SK-N-SH treated with all-trans-retinoic acid at 6 μM for 48 hours (cell line): ENCODE measurements at regions not wholly inside any gene's neighbourhood (a gene's known extent, or its start where the extent isn't known, plus 50 kb on each side); places are given as distances from the start of the nearest gene placed in this dataset.

ENCODE experiments used
- ATAC-seq: fragments of 200-7000 bp; cut with Tn5 transposase; 3 replicates; pipeline ENCODE4 v1.9.1; 2020; ENCODE audit warnings: mild to moderate bottlenecking, moderate library complexity
- ARNTL ChIP-seq: fragments of 450-650 bp; formaldehyde crosslinking; IDR thresholded peaks from 2 replicates; pipeline ENCODE4 v1.5.0; 2020; ENCODE audit warnings: low read depth, mild to moderate bottlenecking, moderate library complexity, borderline replicate concordance
- BACH2 ChIP-seq: fragments of 250-450 bp; sonication (Bioruptor Pico); IDR thresholded peaks from 2 replicates; pipeline ENCODE4 v1.9.0; 2021; ENCODE audit warnings: mild to moderate bottlenecking, borderline replicate concordance
- CREB5 ChIP-seq: fragments of 250-450 bp; sonication (Bioruptor Pico); IDR thresholded peaks from 2 replicates; pipeline ENCODE4 v1.5.1; 2020; ENCODE audit warnings: low read depth, mild to moderate bottlenecking, moderate library complexity
- CSDC2 ChIP-seq: fragments of 250-450 bp; sonication (Bioruptor Pico); IDR thresholded peaks from 2 replicates; pipeline ENCODE4 v1.5.0; 2020; ENCODE audit warnings: mild to moderate bottlenecking, moderate library complexity
- CSRNP3 ChIP-seq: fragments of 250-450 bp; sonication (Bioruptor Pico); IDR thresholded peaks from 2 replicates; pipeline ENCODE4 v1.5.1; 2021; ENCODE audit warnings: mild to moderate bottlenecking, moderate library complexity
- ESRRG ChIP-seq: fragments of 250-450 bp; sonication (Bioruptor Pico); IDR thresholded peaks from 2 replicates; pipeline ENCODE4 v1.6.1; 2021; ENCODE audit warnings: mild to moderate bottlenecking
- ISL1 ChIP-seq: fragments of 250-450 bp; sonication (Bioruptor Pico); IDR thresholded peaks from 2 replicates; pipeline ENCODE4 v2.1.2; 2022; ENCODE audit warnings: mild to moderate bottlenecking, moderate library complexity
- OSR1 ChIP-seq: fragments of 250-450 bp; sonication (Bioruptor Pico); IDR thresholded peaks from 2 replicates; pipeline ENCODE4 v1.8.0; 2022; ENCODE audit warnings: moderate library complexity, mild to moderate bottlenecking, inconsistent platforms
- PATZ1 ChIP-seq: fragments of 250-450 bp; sonication (Bioruptor Pico); IDR thresholded peaks from 2 replicates; pipeline ENCODE4 v1.8.0; 2020; ENCODE audit warnings: mild to moderate bottlenecking, moderate library complexity, borderline replicate concordance
- POU6F1 ChIP-seq: fragments of 250-450 bp; sonication (Bioruptor Pico); IDR thresholded peaks from 2 replicates; pipeline ENCODE4 v1.8.0; 2021; ENCODE audit warnings: low read depth, mild to moderate bottlenecking, moderate library complexity, borderline replicate concordance
- RARB ChIP-seq: fragments of 250-450 bp; sonication (Bioruptor Pico); IDR thresholded peaks from 2 replicates; pipeline ENCODE4 v1.8.0; 2021; ENCODE audit warnings: mild to moderate bottlenecking, moderate library complexity
- SNAI2 ChIP-seq: fragments of 250-450 bp; sonication (Bioruptor Pico); IDR thresholded peaks from 2 replicates; pipeline ENCODE4 v1.5.0; 2020; ENCODE audit warnings: mild to moderate bottlenecking, moderate library complexity
- TCF4 ChIP-seq: fragments of 250-450 bp; sonication (Bioruptor Pico); IDR thresholded peaks from 2 replicates; pipeline ENCODE4 v1.8.0; 2021; ENCODE audit warnings: mild to moderate bottlenecking, moderate library complexity, borderline replicate concordance
- TOX ChIP-seq: fragments of 250-450 bp; sonication (Bioruptor Pico); IDR thresholded peaks from 2 replicates; pipeline ENCODE4 v1.8.0; 2021; ENCODE audit warnings: mild to moderate bottlenecking, moderate library complexity, borderline replicate concordance
- TSHZ2 ChIP-seq: fragments of 250-450 bp; sonication (Bioruptor Pico); IDR thresholded peaks from 2 replicates; pipeline ENCODE4 v1.5.0; 2020; ENCODE audit warnings: mild to moderate bottlenecking, moderate library complexity
- ZC3H10 ChIP-seq: fragments of 250-450 bp; sonication (Bioruptor Pico); IDR thresholded peaks from 2 replicates; pipeline ENCODE4 v1.5.1; 2021; ENCODE audit warnings: mild to moderate bottlenecking, moderate library complexity
- ZFP3 ChIP-seq: fragments of 250-450 bp; sonication (Bioruptor Pico); IDR thresholded peaks from 2 replicates; pipeline ENCODE4 v1.5.0; 2020; ENCODE audit warnings: mild to moderate bottlenecking, moderate library complexity
- ZFP30 ChIP-seq: fragments of 450-650 bp; formaldehyde crosslinking; IDR thresholded peaks from 2 replicates; pipeline ENCODE4 v1.5.0; 2022; ENCODE audit warnings: mild to moderate bottlenecking, moderate library complexity
- ZNF565 ChIP-seq: fragments of 450-650 bp; formaldehyde crosslinking; conservative IDR thresholded peaks from 2 replicates; pipeline ENCODE4 v1.5.0; 2020; ENCODE audit warnings: low read depth, mild to moderate bottlenecking, moderate library complexity
- ZNF70 ChIP-seq: fragments of 450-650 bp; formaldehyde crosslinking; IDR thresholded peaks from 2 replicates; pipeline ENCODE4 v1.5.0; 2020; ENCODE audit warnings: mild to moderate bottlenecking, moderate library complexity
- ZNF8 ChIP-seq: fragments of 450-650 bp; formaldehyde crosslinking; IDR thresholded peaks from 2 replicates; pipeline ENCODE4 v1.5.0; 2020; ENCODE audit warnings: mild to moderate bottlenecking, moderate library complexity

- TF ChIP-seq ZC3H10 (CRISPR knock-in tag), result no peak
- TF ChIP-seq ESRRG (CRISPR knock-in tag), result no peak
- no peak for TF ChIP-seq CREB5 (CRISPR knock-in tag)
- TF ChIP-seq CSDC2 (CRISPR knock-in tag), result no peak
- TF ChIP-seq, all 23 proteins: peak for 0
- no peak for ATAC-seq
Measured at GRCh38 chr4:28654618-28655017, 1794.0 kb downstream of the STIM2 start.

- no peak for TF ChIP-seq ARNTL (CRISPR knock-in tag)
- TF ChIP-seq TSHZ2 (CRISPR knock-in tag), result no peak
- no peak for TF ChIP-seq OSR1
- TF ChIP-seq CSRNP3 (CRISPR knock-in tag), result no peak
- TF ChIP-seq ZFP3, result no peak
- TF ChIP-seq BACH2 (CRISPR knock-in tag), result no peak
- TF ChIP-seq CREB5 (CRISPR knock-in tag), result no peak
- TF ChIP-seq ESRRG (CRISPR knock-in tag), result no peak
- no peak for TF ChIP-seq ZNF8
- no peak for TF ChIP-seq POU6F1
- no peak for TF ChIP-seq SNAI2 (CRISPR knock-in tag)
- TF ChIP-seq ZNF565, result no peak
- no peak for TF ChIP-seq PATZ1 (CRISPR knock-in tag)
- TF ChIP-seq RARB, result no peak
- no peak for TF ChIP-seq CSDC2 (CRISPR knock-in tag)
- no peak for TF ChIP-seq ZC3H10 (CRISPR knock-in tag)
- TF ChIP-seq ZNF70 (CRISPR knock-in tag), result no peak
- no peak for ATAC-seq
Measured at GRCh38 chr4:28665306-28665705, 1804.7 kb downstream of the STIM2 start.

- ATAC-seq, result no peak
- TF ChIP-seq ZNF70 (CRISPR knock-in tag) (no peak), ESRRG (CRISPR knock-in tag) (no peak), SNAI2 (CRISPR knock-in tag) (no peak), TOX (CRISPR knock-in tag) (no peak), ZFP30 (CRISPR knock-in tag) (no peak), TSHZ2 (CRISPR knock-in tag) (no peak), BACH2 (CRISPR knock-in tag) (no peak), TCF4 (no peak), ZFP3 (no peak), ISL1 (CRISPR knock-in tag) (no peak), CSDC2 (CRISPR knock-in tag) (no peak), ZNF565 (no peak), CSRNP3 (CRISPR knock-in tag) (no peak), CREB5 (CRISPR knock-in tag) (no peak)
Measured at GRCh38 chr4:28675582-28675981, 1814.9 kb downstream of the STIM2 start.
